ENCODE measurements at regions not wholly inside any gene's neighbourhood (a gene's known extent, or its start where the extent isn't known, plus 50 kb on each side); places are given as distances from the start of the nearest gene placed in this dataset.

DNA sequence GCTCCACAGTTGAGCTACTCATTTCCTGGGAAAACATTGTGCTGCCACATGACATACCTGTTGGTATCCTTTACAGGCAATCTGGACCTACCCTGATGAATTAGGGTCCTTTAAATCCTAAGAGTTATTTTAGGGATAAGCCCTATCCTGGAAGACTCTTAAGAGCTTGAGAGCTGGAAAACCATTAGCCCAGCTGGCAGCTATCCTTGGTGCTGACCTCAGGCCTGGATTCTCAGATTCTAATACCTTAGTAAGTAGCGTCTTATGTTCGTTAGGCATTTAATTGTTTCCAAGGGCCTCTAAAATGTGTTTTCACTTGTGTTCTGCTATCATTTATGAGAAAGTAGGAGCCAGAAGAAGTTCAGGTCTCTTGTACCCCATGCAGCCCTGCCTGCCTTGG is 93.0 kb upstream of the SORCS3 start:
- Histone ChIP-seq H3K9me3 (replicated peaks) (no peaks in the 10 kb centered on the region), H3K27ac (replicated peaks) (no peak overlapping the region), H3K27me3 (ENCODE audit: low read depth) (peaks cover 42% of the 10 kb centered on the region), H3K4me3 (no peak overlapping the region), H3K4me1 (no peaks in the 10 kb centered on the region), H3K36me3 (no peaks in the 10 kb centered on the region)
- TF ChIP-seq, protein P1, sequence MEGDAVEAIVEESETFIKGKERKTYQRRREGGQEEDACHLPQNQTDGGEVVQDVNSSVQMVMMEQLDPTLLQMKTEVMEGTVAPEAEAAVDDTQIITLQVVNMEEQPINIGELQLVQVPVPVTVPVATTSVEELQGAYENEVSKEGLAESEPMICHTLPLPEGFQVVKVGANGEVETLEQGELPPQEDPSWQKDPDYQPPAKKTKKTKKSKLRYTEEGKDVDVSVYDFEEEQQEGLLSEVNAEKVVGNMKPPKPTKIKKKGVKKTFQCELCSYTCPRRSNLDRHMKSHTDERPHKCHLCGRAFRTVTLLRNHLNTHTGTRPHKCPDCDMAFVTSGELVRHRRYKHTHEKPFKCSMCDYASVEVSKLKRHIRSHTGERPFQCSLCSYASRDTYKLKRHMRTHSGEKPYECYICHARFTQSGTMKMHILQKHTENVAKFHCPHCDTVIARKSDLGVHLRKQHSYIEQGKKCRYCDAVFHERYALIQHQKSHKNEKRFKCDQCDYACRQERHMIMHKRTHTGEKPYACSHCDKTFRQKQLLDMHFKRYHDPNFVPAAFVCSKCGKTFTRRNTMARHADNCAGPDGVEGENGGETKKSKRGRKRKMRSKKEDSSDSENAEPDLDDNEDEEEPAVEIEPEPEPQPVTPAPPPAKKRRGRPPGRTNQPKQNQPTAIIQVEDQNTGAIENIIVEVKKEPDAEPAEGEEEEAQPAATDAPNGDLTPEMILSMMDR (IDR thresholded peaks at IDR 0.05; ENCODE audit: borderline replicate concordance) = no peak
- no peak for DNase-seq
- intact Hi-C loops (cut with micrococcal nuclease) = no loop called here

DNA sequence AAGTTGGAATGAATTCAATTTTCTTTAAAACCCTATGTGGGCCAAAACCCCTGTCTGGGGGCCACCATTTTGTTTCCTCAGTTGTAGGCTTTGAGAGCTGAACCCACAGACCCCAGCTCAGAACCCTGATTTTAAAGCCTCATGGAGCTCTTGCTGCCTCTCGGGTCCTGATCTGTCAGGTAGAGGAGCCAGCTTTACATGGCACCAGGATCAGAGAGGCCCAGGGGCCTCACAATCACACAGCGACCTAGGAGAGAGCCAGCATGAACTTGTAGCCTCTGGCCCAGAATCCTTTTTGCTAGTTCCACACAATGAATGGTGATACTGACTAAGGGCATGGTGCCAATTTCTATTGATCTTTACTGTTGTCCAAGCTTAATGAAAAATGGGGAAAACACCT is 84.3 kb upstream of the SORCS3 start:
- no peaks in the 10 kb centered on the region for H3K4me1 ChIP-seq
- H3K36me3 ChIP-seq = no peaks in the 10 kb centered on the region
- no peak for DNase-seq
- peaks cover 34% of the 10 kb centered on the region for H3K27me3 ChIP-seq (ENCODE audit: low read depth)
- H3K9me3 ChIP-seq (replicated peaks) = no peaks in the 10 kb centered on the region
- TF ChIP-seq, protein P1 (IDR thresholded peaks at IDR 0.05; ENCODE audit: borderline replicate concordance) = no peak
- intact Hi-C loops (cut with micrococcal nuclease) = no loop called here
- H3K27ac ChIP-seq (replicated peaks) = no peak overlapping the region
- no peak overlapping the region for H3K4me3 ChIP-seq

DNA sequence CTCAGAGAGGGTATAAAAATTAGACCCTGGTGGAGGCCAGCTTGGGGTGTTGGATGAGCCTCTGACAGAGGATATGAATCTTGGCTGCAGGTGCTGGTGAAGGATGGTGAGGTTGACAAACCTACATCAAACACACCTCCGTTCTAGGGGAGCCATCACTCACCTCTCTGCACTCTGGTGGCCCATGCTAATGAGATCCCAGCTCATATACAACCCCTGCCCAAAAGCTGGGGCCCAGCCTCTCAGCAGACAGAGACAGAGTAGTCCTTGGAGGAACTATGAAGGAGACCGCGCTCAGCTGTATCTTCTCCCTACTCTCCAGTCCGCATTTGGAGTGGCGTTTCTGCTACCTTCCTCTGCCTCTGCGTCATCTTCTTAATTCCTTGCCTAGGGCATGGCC is 83.1 kb upstream of the SORCS3 start:
- Histone ChIP-seq H3K9me3 (replicated peaks) (no peaks in the 10 kb centered on the region), H3K27ac (replicated peaks) (no peak overlapping the region), H3K4me3 (no peak overlapping the region), H3K4me1 (no peaks in the 10 kb centered on the region), H3K36me3 (no peaks in the 10 kb centered on the region), H3K27me3 (ENCODE audit: low read depth) (peaks cover 30% of the 10 kb centered on the region)
- TF ChIP-seq, protein P1 (IDR thresholded peaks at IDR 0.05; ENCODE audit: borderline replicate concordance) = no peak
- intact Hi-C loops (cut with micrococcal nuclease) = no loop called here
- DNase-seq = no peak

DNA sequence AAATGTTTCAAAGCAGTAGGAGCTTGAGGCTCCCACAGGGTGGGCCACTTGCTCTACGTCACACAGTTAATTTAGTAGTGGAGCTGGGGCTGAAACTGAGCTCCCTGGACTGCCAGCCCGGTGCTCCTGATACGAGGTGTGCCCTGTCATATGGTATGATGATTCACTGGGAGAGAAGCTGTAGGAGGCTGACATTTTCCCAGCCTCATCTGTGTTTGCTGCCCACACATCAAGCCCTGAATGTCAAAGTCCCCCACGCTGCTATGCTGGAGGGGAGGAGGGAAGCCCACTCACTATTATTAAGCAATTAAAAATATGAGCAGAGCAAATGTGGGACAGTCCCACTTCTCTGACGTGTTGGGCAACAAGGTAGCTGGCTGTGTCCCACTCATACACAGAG is 81.2 kb upstream of the SORCS3 start:
- H3K4me3 ChIP-seq = no peak overlapping the region
- no peaks in the 10 kb centered on the region for H3K36me3 ChIP-seq
- no peaks in the 10 kb centered on the region for H3K4me1 ChIP-seq
- H3K27ac ChIP-seq (replicated peaks) = no peak overlapping the region
- no peaks in the 10 kb centered on the region for H3K9me3 ChIP-seq (replicated peaks)
- peaks cover 44% of the 10 kb centered on the region for H3K27me3 ChIP-seq (ENCODE audit: low read depth)
- DNase-seq = no peak
- intact Hi-C loops (cut with micrococcal nuclease) = no loop called here
- TF ChIP-seq, protein P1 (IDR thresholded peaks at IDR 0.05; ENCODE audit: borderline replicate concordance) = no peak

DNA sequence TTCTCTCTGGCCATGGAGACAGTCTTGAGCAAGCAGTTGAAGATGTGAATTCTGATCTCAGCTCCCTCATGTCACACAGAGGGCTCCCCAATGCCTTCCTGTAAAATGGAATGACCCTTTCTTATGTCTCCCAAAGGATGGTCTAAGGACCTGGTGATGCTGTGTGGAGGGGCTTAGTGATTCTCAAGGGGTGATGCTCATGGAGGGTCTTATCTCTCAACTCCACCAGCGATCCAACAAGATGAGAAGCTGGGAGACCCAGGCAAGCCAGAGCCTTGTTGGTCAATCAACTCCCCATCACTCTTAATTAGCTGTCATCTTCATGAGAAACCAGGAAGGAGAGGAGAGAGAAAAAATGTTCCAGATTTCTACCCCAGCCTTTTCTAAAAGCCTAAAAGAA is 78.0 kb upstream of the SORCS3 start:
- H3K9me3 ChIP-seq (replicated peaks) = peaks cover 10% of the 10 kb centered on the region
- TF ChIP-seq, protein P1 (IDR thresholded peaks at IDR 0.05; ENCODE audit: borderline replicate concordance) = no peak
- no peaks in the 10 kb centered on the region for H3K36me3 ChIP-seq
- no peak overlapping the region for H3K4me3 ChIP-seq
- intact Hi-C loops (cut with micrococcal nuclease) = no loop called here
- DNase-seq = no peak
- peaks cover 47% of the 10 kb centered on the region for H3K27me3 ChIP-seq (ENCODE audit: low read depth)
- H3K27ac ChIP-seq (replicated peaks) = no peak overlapping the region
- no peaks in the 10 kb centered on the region for H3K4me1 ChIP-seq

DNA sequence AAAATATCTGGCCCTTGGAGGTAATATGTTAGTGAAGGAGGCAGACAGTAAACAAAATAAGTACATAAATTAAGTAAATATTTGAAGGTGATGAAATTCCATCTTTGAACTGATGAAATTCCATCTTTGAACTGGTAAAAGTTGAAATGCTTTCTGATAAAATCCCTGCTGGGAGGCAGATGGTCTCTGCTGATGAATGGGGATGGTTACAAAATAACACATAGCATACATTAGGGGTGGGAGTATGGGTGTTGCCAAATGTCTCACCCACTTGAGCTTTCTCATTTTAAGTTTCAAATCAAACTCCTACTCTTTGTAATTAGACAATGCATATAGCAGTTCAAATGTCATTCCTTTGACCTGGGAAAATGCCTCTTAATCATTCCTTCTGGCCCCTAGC is 77.5 kb upstream of the SORCS3 start:
- TF ChIP-seq, protein P1 (IDR thresholded peaks at IDR 0.05; ENCODE audit: borderline replicate concordance) = no peak

More for the DNA sequence above, 77.5 kb upstream of the SORCS3 start:
- Histone ChIP-seq H3K27ac (replicated peaks) (no peak overlapping the region), H3K36me3 (no peaks in the 10 kb centered on the region), H3K4me3 (no peak overlapping the region), H3K27me3 (ENCODE audit: low read depth) (peaks cover 42% of the 10 kb centered on the region), H3K9me3 (replicated peaks) (peaks cover 15% of the 10 kb centered on the region), H3K4me1 (no peaks in the 10 kb centered on the region)
- no peak for DNase-seq
- intact Hi-C loops (cut with micrococcal nuclease) = no loop called here
